Activated naive CD4-positive, alpha-beta T cell treated with anti-CD3 and anti-CD28 coated beads, Interleukin-2, amount 50 U/mL, for 16 hours (primary cell): ENCODE measurements at regions not wholly inside any gene's neighbourhood (a gene's known extent, or its start where the extent isn't known, plus 50 kb on each side); places are given as distances from the start of the nearest gene placed in this dataset.
"Not testable (repeated sequence)": the region's sequence is repeated elsewhere in the genome, so short reads cannot be mapped to it uniquely, and the experiment has no call there.

ENCODE experiments used
- DNase-seq: peaks from one replicate; pipeline ENCODE4 v3.0.0-alpha.2; 2020

- DNase-seq = not testable (repeated sequence)
Measured at GRCh38 chr4:3585567-3585966, 53.3 kb upstream of the LRPAP1 start.

DNA sequence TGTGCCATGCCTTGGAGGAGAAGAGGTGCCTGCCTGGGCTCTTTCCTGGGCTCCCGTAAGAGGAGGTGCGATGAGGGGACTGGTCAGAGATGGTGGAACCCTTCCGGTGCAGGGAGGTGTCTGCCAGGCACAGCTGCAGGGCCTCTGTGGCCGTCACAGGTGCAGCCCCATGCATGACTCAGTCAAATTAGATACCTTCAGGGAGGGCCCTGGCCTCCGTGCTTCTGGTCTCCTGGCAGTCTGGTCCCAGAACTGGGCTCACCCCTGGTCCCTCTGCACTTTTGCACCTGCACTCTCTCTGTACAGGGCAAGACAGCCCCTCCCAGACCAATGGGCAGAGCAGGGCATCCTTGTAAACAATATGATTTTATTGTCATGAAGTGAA lies 49.9 kb upstream of the LRPAP1 start:
- no peak for DNase-seq
